ENCODE measurements at regions not wholly inside any gene's neighbourhood (a gene's known extent, or its start where the extent isn't known, plus 50 kb on each side); places are given as distances from the start of the nearest gene placed in this dataset.
A peak's percentile ranks its signal among the peaks of the same experiment; 100 is the strongest.
"Not testable (repeated sequence)": the region's sequence is repeated elsewhere in the genome, so short reads cannot be mapped to it uniquely, and the experiment has no call there.

DNA sequence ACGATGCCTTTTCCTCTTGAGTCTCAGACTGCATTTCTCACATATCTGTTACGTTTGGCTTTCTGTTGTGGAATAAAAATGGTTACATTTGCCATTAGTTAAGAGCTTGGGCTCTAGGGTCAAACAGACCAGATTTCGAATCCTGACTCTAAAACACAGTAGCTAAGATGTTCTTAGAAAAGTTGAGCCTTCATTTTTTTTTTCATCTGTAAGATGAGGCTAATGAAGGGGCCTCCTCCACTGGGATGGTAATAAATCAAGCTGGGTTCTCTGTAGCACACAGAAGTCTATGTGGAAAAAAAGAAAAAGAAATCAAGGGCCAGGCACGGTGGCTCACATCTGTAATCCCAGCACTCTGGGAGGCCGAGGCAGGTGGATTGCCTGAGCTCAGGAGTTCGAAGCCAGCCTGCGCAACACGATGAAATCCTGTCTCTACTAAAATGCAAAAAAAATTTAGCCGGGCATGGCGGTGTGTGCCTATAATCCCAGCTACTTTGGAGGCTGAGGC is 49.9 kb upstream of the CAPRIN1 start:
- DNase-seq: no peak

DNA sequence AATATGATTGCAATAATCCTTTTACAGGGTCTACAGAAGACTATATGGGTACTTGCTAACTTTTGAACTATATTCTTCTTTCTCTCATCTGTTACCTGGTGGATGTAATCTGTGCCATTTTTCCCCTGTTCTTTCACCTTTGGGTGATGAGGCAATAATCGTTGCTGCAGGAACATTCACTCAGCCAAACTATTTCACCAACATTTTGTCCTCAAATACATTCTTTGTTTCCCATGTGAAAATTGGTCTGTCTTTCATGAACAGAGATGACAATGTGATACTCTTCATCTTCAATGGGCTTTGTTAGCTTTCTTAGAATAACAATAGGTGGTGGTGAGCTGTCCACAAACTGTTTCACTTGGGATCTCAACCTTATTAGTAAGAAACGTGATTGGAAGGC is 52.1 kb upstream of the CAPRIN1 start:
- DNase-seq: no peak

DNA sequence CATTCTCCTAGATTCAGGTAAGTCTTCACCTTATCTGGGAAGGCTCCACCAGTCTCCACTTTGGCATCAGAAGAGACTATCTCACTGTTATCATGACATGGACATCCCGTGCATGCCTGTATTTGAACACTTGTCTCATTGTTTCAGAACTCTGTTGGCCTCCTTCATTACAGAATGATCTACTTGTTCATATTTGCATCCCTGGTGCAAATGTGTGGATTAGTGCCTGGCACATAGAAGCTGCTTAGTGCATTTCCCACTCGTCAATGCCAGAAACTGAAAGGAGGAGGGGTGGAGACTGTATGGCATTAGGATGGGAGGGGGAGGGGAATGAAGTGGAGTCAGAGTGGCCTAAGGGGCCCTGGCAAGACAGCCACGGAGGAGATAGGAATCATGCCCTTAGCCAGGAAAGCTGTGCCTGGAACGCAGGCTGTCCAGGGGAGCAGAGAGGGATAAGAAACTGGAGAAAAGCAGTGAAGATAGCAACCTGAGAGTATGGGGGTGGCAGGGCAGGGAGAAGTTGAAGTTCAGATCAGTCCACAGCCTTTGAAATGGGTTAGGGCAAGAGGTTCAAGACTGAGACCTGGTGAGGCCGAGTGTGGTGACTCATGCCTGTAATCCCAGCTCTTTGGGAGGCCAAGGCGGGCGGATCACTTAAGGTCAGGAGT is 53.8 kb upstream of the CAPRIN1 start:
- DNase-seq: no peak

DNA sequence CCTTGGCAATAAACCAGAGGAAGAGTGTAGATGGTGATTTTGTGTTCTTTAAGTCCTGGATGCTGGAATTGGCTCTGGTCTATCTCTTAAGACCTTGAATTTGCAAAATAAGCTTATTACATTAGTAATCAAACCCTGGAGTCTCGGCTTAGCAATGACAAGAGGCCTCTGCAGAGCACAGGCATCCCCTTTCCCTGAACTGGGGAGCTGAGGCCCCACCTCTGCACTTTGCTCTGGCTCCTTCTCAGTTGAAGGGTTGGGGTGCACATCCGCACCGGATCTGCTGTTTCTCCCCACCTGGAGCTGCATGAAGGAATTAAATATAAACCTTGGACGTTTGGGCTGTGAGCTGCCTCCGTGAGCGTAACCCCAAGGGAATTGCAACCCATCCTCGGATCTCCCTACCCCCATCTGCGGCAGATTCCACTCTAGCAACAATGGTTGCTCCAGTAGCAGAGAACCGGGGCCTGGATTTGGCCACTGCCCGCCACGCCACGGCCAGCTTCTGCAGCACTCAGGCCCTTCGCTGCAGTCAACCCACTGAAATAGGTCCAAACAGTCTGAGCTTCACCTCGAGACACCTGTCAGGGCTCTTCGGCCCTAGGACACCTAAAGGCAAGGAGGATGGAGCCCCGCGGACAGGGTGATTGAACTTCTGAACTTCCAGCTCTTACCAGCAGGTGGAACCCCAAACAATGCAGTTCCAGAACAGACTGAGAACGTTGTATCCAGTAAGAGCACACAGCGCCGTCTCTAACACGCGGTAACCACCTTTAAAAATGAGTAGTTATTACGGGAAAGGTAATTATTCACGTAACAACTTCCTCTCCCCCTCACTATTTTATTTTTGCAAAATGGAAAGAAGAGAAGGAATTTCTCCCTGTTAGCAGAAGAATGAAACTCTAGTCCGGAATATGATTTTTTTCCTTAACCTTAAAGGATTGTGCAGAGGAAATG is 54.8 kb upstream of the CAPRIN1 start:
- peak; percentile 62 for DNase-seq

DNA sequence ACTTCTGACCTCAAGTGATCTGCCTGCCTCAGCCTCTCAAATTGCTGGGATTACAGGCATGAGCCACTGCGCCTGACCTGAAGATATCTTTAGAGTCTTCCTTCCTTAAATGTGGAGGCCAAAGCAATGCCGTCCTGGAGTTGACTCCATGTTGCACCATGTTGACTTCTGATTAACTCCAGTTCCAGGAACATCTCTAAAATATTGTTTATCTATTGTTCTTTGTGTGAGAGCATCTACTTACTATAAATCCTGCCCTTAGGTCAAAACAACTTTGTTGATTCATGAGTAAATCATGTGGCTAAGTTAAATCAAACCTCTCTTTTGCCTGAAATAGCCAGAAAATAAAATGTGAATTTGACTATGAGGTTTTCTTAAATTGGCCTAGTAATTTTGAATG is 56.6 kb upstream of the CAPRIN1 start:
- DNase-seq: no peak

DNA sequence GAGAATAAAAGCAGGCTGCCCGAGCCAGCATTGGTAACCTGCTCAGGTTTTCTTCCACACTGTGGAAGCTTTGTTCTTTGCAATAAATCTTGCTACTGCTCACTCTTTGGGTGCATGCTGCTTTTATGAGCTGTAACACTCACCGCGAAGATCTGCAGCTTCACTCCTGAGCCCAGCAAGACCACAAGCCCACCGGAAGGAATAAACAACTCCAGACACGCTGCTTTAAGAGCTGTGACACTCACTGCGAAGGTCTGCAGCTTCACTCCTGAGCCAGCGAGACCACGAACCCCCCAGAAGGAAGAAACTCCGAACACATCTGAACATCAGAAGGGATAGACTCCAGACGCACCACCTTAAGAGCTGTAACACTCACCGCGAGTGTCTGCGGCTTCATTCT is 60.4 kb upstream of the CAPRIN1 start:
- not testable (repeated sequence) for DNase-seq

DNA sequence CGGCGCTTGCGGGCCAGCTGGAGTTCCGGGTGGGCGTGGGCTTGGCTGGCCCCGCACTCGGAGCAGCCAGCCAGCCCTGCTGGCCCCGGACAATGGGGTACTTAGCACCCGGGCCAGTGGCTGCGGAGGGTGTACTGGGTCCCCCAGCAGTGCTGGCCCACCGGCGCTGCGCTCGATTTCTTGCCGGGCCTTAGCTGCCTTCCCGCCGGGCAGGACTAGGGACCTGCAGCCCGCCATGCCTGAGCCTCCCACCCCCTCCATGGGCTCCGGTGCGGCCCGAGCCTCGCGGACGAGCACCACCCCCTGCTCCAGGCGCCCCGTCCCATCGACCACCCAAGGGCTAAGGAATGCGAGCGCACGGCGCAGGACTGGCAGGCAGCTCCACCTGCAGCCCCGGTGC is 61.4 kb upstream of the CAPRIN1 start:
- not testable (repeated sequence) for DNase-seq

DNA sequence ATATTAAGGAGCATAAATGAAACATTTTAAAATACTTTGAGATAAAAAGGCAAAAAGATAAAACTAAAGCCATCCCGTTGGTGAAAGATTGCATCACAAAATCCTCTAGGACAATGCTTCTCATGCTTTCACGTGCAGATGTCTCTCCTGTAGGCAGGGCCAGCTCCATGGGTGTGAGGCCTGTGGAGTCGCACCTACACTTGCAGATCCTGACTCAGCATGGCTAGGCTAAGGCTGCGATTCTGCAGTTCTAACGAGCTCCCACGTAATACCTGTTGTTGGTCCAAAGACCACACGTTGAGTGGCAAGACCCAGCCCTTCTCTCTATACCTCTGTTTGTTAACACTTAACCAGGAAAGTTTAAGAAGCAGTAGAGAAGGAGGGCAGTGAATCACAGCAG is 62.1 kb upstream of the CAPRIN1 start:
- DNase-seq: no peak

DNA sequence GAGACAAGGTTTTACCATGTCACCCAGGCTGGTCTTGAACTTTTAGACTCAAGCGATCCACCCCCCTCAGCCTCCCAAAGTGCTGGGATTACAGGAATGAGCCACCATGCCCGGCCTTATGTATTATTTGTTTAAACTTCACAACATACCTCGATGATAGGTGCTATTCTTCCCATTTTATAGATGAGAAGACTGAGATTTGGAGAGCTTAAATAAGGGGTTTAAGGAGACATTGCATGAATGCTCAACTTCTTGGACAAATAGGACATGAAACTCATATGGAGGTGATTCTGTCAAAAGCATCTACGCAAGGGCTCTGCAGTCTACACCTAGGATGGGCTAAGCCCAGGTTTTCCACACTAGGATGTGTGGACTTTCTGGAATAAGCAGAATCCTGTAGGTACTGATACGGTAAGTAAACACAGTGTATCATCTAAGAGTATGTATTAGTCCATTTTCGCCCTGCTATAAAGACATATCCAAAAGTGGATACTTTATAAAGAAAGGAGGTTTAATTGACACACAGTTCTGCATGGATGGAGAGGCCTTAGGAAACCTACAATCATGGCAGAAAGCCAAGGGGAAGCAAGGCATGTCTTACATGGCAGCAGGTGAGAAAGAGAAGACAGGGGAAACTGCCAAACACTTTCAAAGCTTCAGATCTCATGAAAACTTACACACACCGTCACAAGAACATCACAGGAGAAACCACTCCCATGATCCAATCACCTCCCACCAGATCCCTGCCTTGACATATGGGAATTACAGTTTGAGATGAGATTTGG is 62.8 kb upstream of the CAPRIN1 start:
- DNase-seq: no peak

DNA sequence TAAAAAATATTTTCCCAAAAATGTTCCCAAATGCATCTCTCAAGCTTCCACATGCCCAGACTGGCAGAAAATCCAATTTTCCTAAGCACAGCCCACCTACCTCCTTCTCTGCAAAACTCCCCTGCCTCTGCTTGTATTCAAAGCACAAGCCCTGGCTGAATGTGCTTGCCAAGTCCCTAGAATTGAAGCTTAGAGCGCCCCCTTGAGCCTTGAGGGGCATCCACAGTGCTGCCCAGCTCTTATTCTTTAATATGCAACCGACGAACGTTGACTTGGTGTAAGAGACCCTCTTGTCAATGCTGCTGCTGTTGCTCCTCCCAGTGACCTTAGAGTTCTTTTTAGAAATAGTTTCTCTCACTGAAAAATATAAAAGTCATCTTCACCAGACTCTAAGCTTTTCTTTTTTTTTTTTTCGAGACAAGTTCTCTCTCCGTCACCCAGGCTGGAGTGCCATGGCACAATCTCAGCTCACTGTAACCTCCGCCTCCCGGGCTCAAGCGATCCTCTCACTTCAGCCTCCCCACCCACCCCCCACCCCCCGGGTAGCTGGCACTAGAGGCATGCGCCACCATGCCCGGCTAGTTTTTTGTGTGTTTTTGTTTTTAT is 63.5 kb upstream of the CAPRIN1 start:
- peak; percentile 23 for DNase-seq

DNA sequence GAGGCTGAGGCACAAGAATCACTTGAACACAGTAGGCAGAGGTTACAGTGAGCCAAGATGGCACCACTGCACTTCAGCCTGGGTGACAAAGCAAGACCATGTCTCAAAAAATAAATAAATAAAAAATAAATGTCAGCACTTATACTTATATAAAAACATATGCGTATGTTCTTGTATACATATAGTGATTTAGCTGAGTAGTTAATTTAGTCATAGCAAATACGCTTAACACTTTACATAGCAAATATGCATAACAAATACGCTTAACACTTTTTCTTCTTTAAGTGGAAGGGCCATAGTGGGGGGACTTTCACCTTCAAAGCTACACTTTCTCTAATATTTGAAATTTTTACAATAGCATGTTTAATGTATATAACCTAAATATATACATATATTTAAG is 64.0 kb upstream of the CAPRIN1 start:
- no peak for DNase-seq

DNA sequence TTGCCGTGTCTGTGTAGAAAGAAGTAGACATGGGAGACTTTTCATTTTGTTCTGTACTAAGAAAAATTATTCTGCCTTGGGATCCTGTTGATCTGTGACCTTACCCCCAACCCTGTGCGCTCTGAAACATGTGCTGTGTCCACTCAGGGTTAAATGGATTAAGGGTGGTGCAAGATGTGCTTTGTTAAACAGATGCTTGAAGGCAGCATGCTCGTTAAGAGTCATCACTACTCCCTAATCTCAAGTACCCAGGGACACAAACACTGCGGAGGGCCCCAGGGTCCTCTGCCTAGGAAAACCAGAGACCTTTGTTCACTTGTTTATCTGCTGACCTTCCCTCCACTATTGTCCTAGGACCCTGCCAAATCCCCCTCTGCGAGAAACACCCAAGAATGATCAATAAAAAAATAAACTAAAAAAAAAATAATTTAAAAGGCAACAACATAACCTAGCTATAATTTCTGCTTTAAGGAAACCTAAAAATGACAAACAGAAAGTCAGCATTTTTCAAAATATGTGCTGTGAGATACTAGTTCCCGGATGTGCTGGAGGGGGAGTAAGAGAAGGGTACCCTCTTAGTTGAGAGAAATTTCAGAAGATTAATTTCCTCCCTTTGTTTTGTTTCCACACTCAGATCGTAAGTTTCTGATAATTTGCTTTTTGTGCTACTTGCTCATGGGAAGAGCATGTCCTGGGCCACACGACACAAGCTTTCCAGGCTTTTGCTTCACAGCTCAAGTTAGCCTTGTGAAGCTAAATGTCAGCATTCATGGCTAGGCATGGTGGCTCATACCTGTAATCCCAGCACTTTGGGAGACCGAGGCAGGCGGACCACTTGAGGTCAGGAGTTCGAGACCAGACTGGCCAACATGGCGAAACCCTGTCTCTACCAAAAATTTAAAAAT is 64.7 kb upstream of the CAPRIN1 start:
- not testable (repeated sequence) for DNase-seq

DNA sequence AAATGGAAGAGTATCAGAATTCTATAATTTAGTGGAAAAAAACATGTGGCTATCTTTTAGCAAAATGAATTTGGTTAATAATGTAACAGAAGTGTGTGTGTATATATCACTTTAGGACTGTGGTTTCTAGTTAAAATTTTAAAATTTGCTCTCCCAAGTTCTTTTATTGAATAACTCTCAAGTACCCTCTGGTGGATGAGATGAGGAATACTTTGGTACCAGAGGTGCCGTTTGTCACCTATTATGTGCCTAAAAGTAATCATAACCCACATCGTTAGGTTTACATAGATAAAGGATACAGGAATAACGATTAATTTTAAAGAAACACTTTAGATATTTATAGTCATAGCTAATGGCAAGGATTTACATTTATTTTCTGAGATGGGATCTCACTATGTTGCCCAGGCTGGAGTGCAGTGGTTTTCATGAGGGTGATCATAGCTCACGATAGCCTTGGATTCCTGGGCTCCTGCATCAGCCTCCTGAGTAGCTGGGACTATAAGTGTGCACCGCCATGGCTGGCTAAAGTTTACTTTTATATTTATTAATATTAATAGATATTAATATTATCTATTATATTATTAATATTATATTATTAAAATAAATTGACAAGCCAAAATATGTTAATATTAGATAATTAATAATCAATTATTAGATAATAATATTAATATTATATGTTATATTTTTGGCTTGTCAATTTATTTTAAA is 66.7 kb upstream of the CAPRIN1 start:
- DNase-seq: no peak

DNA sequence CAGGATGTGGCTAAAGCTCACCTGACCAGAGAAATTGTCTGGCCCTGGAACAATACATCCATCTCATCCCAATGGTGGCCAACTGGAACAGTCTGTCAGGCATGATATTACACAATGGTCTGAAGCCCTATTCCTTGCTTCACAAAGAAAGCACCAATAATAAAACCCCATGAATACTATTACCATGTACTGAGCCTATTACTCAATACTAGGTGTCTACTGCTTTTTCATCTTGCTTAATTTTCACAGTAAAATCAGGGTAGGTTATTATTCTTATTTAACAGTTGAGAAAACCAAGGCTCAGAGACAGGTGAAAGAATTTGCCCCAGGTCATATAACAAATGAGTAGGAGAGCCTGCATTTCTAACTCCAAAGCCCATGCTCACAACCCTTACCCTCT is 68.9 kb upstream of the CAPRIN1 start:
- no peak for DNase-seq

DNA sequence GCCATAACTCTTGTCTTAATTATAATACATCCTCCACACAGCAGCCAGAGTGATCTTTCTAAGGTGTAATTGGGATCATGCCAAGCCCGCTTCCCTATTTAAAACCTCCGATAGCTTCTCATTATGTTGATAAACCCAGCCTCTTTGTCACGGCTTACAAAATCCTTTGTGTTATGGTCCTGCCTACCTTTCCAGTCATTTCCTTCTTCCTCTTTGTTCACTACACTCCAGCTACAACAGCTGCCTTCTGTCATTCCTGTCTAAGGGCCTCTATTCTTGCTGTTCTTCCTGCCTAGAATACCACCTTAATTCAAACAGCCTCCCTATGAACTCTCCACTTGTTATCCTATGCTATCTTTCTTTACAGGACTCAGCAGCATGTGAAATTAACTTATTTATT is 70.6 kb upstream of the CAPRIN1 start:
- DNase-seq: peak; percentile 5

DNA sequence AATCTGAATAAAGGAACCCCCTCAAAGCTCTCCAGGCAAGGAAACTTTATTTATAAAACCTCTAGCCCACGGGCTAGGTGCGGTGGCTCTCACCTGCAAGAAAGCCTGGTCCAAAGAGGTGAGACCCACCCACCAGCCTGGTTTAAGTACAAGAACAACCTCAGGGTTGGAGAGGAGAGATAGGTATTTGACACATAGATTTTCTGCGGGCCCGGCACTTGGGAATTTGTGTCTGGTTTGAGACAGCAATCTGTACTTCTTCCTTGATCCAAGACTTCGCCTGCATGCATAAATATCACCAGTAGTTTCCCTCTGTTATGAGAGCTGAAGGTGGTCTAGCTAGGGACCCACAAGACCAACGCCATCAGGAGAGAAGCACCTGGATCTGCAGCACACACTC is 73.2 kb upstream of the CAPRIN1 start:
- DNase-seq: no peak

DNA sequence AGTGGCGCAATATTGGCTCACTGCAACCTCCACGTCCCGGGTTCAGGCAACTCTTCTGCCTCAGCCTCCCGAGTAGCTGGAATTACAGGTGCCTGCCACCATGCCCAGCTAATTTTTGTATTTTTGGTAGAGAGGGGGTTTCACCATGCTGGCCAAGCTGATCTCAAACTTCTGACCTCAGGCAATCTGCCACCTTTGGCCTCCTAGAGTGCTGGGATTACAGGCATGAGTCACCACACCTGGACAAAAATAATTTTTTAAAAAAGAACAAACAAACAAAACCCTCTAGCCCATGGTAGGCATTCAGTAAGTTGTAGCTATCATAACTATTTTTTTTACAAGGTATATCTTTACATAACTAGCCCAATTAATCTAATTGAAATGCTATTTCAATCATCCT is 73.9 kb upstream of the CAPRIN1 start:
- no peak for DNase-seq

DNA sequence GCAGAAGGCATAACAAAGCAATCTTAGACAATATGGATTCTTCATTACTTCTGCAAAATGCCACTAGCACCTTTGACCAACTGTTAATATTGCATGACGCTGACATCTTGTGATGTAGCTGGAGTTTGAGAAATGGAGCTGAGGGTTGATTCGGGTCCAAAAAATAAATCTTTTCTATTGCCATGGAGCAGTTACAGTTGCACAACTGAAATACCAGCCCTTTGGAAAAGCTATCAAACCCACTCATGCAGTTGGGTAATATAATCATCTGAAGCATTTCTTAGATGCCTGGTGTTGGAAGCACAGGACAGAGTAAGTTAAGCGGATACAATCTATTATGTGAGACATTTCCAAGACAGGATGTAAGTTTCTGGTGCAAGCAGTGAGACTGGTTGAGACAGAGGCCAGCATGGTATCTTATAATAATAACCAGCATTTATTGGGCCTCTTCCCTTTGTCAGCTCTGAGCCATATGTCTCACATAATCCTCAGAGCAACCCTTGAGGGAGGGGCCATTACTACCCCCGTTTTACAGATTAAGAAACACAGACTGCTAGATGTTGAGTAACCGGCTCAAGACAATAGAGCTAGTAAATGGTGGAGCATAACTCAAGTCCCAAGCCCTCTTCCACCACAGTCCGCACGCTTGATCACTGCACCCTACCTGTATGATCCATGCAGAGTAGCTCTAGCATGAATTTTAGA is 74.9 kb upstream of the CAPRIN1 start:
- DNase-seq: no peak

DNA sequence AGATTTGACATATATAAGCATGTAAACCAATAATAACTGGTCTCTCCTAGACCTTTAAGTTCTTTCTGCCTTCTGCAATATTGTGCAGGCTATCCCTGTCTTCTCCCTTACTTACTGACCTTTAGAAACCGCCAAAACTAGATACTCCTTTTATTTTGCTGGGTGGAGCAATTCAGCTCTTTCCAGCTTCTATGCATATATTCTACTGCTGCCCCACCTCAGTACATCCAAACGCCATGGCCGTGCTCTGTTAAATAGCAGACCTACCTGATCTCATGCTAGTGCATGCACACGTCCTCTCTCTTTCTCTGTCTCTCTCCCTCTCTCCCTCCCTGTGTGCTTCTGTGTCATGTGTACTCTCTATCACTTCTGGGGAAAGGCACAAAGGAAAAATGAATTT is 76.7 kb upstream of the CAPRIN1 start:
- no peak for DNase-seq

DNA sequence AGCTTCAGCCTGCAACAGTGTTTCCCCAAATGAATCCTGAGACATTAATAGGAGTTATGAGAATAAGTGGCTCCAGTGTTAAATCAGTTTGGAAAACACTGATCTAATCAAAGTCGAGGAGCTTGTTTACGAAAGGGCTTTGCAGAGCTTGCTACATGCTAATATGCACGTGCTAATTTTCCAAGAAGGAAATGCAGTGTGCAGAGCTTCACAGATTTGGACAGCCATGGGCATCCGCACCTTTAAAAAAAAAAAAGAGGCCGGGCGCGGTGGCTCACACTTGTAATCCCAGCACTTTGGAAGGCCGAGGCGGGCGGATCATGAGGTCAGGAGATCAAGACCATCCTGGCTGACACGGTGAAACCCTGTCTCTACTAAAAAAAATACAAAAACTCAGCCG is 79.7 kb upstream of the LMO2 start:
- DNase-seq: not testable (repeated sequence)
